Frontal cortex (tissue), 3 donors: ENCODE measurements at regions not wholly inside any gene's neighbourhood (a gene's known extent, or its start where the extent isn't known, plus 50 kb on each side); places are given as distances from the start of the nearest gene placed in this dataset.

Experiments used
- DNase-seq, 2 donors: peaks; one replicate each; pipeline ENCODE4 v3.0.0; 2012; ENCODE audit warnings: low spot score in 2 of 2
- FAIRE-seq: peaks from 2 replicates; lab custom pipeline; 2012; peaks lifted over from hg19 to GRCh38; lab: Jason Lieb, UNC
- donor health status: control.
- donor health status: control.
- donor health status: control.

DNA sequence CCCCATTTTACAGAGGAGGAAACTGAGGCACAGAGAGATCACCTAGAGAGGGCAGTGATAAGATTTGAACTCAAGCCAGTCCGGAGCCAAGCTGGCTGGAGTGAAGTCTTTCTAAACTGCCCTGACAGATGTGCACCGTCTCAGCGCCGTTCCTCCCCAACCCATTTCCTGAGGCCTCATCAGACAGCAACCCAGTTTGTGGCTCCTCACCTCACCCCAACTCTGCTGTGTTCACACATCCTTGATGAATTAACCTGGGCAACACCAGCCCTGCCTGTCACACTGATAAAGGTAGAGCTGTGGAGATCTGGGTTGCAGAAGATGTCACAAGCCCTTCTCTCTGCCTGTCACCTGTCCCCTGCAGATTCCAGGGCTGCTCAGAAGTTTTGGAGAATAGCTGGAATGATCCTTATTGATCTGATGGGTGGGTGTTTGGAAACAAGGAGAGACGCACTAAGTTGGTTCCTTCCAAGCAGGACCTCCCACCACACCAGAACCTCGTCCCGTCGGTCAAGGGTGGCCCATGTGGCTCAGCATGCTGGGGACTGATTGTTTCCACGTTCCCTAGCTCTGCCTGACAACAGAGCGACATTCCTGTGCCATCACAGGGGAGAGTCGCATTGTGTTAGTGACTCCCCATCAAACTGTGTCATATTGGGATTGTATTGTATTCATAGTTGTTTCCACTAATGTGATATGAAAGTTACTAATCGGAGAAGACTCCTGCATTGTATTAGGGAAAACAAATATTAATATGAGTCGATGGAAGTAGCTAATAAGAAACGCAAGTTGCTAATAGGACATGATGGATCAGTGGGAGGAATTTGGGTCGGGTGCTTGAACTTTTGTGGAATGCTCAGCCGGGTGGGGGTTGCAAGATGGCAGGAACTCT, 200.6 kb downstream of the PHETA1 start:
- no peak for DNase-seq
- no peak for FAIRE-seq

- no peak for FAIRE-seq
Measured at GRCh38 chr12:111166779-111167540, 201.9 kb downstream of the PHETA1 start.

GRCh38 chr12:111164833-111165525, 203.9 kb downstream of the PHETA1 start:
- DNase-seq (no peak), FAIRE-seq (no peak)

More at GRCh38 chr12:111166779-111167540, 201.9 kb downstream of the PHETA1 start:
- peak in 1 of 2 donors; percentile 29 for DNase-seq

DNA sequence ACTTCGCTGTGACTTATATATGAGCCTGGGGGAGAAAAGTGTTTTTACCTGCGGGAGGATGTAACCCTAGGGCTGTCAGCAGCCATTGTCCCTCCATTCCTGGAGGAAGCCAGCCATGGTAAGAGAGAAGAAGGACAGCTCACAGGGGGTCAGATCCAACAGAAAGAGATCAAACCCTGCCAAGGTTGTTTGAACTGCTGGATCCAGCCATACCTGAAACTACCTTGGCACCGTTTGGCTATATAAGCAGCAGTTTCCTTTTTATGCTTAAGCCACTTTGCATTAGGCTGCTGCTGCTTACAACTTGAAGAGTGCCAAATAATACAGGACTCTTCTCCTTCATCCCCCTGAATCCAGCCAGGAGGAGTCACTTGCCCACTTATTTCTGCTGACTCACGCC, 205.5 kb downstream of the PHETA1 start:
- FAIRE-seq: no peak
- no peak for DNase-seq

DNA sequence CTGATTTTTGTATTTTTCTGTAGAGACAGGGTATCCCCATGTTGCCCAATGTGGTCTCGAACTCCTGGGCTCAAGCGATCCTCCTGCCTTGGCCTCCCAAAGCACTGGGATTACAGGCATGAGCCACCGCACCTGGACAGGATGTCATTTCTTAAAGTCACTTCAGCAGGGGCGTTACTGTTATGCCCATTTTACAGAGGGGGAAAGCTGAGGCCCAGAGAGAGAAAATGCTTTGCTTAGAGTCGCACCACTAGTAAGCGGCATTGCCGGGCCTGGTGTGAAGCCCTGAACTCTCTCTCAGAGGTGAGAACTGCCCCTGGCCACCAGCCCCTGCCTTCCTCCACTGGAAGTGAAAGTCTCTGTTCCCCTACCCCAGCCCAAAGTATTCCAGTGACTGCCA, 207.0 kb downstream of the PHETA1 start:
- no peak for FAIRE-seq

GRCh38 chr12:111160350-111161241, 208.3 kb downstream of the PHETA1 start:
- no peak for DNase-seq
- FAIRE-seq: no peak

More for the DNA sequence above, 207.0 kb downstream of the PHETA1 start:
- DNase-seq: no peak

DNA sequence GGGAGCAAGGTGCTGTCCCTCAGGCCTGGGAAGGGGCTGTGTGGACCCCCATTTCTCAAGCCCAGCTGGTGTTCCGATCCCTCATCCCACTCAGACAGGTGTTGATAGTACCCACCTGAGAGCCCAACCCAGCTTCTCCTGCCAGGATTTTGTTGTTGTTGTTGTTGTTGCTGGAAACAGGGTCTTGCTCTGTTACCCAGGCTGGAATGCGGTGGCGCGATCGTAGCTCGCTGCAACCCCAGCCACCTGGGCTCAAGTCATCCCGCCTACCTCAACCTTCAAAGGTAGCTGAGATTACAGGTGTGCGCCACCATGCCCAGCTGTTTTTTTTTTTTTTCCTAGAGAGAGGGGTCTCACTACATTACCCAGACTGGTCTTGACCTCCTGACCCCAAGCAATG, 209.9 kb downstream of the PHETA1 start:
- FAIRE-seq (no peak), DNase-seq (no peak)

DNA sequence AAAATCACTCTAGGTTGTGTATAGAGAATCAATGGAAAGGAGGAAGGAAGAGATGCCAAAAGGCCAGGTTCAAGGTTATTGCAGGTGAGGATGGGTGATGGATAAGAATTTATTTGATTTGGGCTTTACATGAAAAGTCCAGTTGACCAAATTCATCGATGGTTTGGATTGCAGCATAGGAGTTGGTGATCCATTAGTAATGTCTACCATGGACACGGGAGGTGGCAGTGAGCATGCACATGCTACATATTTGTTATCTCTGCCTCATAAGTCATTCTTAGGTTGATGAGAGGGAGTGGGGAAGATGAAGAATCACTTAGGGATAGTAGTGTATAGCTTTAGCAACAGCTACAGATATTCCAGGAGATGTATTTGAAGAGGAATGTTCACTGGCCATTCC, 211.4 kb downstream of the PHETA1 start:
- DNase-seq (no peak), FAIRE-seq (no peak)

DNA sequence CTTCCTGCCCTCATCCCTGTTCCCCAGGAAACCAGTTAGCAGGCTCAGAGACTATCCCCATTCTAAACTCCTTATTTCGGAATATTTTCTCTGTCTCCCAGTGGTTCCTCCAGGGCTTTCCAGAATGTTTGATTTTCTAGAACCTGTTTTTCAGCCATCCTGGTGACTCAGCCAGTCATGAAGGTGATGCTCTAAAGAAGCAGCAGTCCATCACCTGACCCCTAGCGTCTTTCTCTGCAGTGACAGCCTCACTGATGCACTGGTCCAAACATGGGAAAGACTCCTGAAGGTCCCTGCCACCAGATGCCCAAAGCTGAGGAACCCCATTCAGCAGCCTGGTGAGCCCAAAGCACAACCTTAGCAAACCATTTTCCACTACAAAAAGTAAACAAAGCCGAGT, 212.6 kb downstream of the PHETA1 start:
- no peak for DNase-seq
- FAIRE-seq: no peak

GRCh38 chr12:111155521-111155920, 213.4 kb downstream of the PHETA1 start:
- FAIRE-seq (no peak), DNase-seq (no peak)

GRCh38 chr12:111155020-111155419, 213.9 kb downstream of the PHETA1 start:
- DNase-seq: no peak
- no peak for FAIRE-seq

- DNase-seq (no peak), FAIRE-seq (no peak)
Measured at GRCh38 chr12:111154147-111154834, 214.6 kb downstream of the PHETA1 start.

DNA sequence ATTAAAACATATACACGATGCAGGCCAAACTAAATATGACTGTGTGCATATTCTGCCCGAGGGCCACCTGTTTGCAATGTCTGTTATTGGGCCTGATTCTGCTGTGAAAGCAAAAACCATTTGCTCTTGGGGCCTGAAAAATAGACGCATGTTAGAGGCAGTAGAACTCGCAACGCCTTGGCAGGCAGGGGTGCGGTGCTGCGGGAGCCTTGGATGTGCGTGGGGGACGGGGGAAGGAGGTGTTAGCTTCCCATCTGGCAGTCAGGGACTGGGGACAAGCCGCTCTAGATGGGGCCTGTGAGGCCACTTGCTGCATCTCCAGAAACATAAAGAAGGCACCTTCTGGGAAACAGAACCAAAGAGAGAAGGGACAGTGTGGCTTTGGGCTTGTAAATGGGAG, 216.3 kb downstream of the PHETA1 start:
- FAIRE-seq (no peak), DNase-seq (no peak)

DNA sequence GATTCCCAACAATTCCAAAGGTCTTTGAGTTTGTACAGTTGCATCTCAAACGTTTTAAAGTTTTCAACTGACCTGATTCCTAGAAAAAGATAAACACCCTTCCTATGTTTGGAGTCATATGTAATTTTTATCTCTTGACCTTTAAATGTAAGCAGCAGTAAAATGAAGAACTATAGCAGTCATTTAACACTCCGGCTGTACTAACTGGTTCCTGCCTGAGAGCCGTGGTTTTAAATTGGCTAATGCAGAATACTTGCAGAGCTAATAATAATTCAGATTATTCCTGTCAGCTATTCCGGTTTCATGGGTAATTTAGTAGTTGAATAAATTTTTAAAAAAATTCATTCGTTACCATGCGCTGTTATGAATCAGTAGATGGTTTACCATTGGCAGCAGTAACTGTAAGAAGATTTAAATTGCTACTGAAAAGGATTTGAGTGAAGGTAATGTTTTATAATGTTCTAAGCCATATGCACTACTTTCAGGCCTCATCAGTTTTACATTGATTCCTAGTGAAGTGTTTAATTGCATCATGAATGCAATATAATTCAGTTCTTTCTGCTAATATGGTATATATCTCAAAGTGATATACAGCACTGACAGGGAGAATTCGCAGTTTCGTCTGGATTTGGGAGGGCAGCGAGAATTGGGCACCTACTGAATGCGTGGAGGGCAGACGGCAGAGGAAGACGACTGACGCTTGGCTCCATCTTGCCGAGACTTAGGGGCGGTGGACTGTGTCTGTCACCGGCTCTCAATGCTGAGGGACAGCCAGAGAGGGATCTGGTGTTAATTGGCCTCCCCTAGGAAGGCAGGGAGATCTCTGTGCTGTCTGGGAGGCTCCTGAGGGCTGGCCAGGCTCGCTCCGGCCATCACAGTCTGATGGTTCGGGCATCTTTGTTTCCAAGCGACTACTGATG, 217.7 kb downstream of the PHETA1 start:
- DNase-seq: no peak
- FAIRE-seq: no peak

DNA sequence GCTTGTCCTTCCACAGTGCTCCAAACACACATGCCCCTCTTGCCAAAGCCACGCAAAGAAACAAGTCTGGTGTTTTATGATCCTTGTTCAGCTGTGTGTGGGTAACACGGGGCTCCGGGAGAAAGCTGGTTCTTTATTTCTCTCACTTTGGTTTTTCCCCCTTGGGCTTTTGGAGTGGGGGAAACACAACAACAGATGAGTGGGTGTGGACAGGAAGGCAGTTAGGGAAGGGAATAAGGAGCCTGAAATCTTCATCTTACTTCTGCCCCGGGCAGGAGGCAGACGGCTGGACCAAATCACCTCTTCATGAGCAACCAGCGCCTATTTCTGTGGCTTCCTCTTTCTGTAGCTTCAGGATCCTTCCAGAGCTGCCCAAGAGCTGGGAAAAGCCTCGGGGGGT, 218.5 kb downstream of the PHETA1 start:
- no peak for DNase-seq

DNA sequence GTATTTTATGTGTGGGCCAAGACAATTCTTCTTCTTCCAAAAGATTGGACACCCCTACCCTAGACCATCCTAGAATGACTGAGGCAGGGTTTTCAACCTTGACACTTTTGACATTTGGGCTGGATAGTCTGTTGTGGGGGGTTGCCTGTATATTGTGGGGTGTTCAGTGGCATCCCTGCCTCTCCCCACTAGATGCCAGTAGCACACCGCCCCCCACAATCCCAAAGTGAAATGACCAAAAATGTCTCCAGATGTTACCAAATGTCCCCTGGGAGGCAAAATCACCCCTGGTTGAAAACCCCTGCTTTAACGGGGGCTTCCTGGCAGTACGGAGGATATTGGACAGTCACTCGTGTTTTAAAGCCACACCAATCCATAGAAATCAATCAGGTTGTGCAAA, 219.6 kb downstream of the PHETA1 start:
- FAIRE-seq (no peak), DNase-seq (no peak)

More for the DNA sequence above, 218.5 kb downstream of the PHETA1 start:
- no peak for FAIRE-seq

DNA sequence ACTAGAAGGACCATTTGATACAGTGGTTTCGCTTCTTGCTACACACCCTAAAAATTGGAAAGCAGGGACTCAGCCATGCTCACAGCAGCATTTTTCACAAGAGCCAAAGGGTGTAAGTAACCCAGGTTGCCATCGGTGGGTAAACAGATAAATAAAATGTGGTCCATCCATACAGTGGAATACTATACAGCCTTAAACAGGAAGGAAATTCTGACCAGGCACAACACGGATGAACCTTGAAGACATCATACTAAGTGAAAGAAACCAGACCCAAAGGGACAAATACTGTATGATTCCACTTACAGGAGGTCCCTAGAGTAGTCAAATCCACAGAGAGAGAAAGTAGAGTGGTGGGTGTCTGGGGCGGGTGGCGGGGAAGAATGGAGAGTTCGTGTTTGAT, 220.9 kb downstream of the PHETA1 start:
- FAIRE-seq (no peak), DNase-seq (no peak)

GRCh38 chr12:111143271-111143670, 222.9 kb upstream of the MYL2 start:
- no peak for FAIRE-seq
- DNase-seq: no peak
